22Rv1 (cell line): ENCODE measurements at regions not wholly inside any gene's neighbourhood (a gene's known extent, or its start where the extent isn't known, plus 50 kb on each side); places are given as distances from the start of the nearest gene placed in this dataset.

Experiments used
- ZFX ChIP-seq: fragments of 450-650 bp; IDR thresholded peaks from 2 replicates; pipeline ENCODE4 v1.6.1; 2017; ENCODE audit warnings: antibody characterized with exemption, borderline replicate concordance
- TF ChIP-seq, protein P1 (sequence below): fragments of 450-650 bp; IDR thresholded peaks from 2 replicates; pipeline ENCODE4 v1.5.1; 2017; ENCODE audit warnings: mild to moderate bottlenecking

DNA sequence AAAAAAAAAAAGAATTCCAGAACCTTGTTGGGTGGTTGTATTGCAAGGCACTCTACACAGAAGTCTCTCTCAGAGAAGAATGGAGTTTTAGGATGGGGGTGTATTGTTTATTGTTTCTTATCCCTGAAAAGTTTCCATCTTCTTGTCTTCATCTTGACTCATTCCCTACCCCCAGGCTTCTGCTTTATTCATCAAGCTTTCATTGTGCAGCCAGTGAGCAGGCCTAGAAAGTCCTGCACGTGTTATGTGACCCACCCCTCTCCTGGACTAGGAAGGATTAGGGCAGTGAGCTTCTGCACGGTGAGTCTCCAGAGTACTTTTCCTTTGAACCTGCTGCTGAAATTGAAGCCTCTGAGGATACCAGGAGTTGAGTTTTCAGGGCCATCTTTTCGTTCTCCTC, 150.9 kb upstream of the IL12A start:
- TF ChIP-seq, protein P1, sequence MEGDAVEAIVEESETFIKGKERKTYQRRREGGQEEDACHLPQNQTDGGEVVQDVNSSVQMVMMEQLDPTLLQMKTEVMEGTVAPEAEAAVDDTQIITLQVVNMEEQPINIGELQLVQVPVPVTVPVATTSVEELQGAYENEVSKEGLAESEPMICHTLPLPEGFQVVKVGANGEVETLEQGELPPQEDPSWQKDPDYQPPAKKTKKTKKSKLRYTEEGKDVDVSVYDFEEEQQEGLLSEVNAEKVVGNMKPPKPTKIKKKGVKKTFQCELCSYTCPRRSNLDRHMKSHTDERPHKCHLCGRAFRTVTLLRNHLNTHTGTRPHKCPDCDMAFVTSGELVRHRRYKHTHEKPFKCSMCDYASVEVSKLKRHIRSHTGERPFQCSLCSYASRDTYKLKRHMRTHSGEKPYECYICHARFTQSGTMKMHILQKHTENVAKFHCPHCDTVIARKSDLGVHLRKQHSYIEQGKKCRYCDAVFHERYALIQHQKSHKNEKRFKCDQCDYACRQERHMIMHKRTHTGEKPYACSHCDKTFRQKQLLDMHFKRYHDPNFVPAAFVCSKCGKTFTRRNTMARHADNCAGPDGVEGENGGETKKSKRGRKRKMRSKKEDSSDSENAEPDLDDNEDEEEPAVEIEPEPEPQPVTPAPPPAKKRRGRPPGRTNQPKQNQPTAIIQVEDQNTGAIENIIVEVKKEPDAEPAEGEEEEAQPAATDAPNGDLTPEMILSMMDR = no peak
- no peak for TF ChIP-seq ZFX
